ENCODE measurements at regions not wholly inside any gene's neighbourhood (a gene's known extent, or its start where the extent isn't known, plus 50 kb on each side); places are given as distances from the start of the nearest gene placed in this dataset.

- no peaks in the 10 kb centered on the region for H3K9me3 ChIP-seq (ENCODE audit: control insufficient read depth, insufficient read depth, low read length)
- H3K4me1 ChIP-seq (ENCODE audit: control insufficient read depth, insufficient read depth, low read length), result no peaks in the 10 kb centered on the region
- H3K36me3 ChIP-seq (ENCODE audit: control insufficient read depth, insufficient read depth, low read length), result no peaks in the 10 kb centered on the region
- no peak overlapping the region for H3K9ac ChIP-seq (ENCODE audit: low read depth, low read length)
- no peaks in the 10 kb centered on the region for H3K27me3 ChIP-seq (ENCODE audit: control insufficient read depth, insufficient read depth, low read length)
- H3K4me3 ChIP-seq (ENCODE audit: low read depth, low read length), result no peak overlapping the region
These were observed 410.4 kb upstream of the ID2 start for GRCh38 chr2:8271461-8271860.

DNA sequence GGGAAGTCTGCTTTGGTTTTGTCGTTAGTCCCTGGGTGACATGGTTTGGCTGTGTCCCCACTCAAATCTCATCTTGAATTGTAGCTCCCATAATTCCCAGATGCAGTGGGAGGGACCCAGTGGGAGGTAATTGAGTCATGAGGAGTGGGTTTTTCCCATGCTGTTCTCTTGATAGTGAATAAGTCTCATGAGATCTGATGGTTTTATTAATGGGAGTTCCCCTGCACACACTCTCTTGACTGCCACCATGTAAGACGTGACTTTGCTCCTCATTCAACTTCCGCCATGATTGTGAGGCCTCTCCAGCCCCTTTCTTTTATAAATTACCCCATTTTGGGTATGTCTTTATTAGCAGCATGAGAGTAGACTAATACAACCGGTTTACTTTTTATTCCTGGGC lies 405.8 kb upstream of the ID2 start:
- Histone ChIP-seq H3K9ac (ENCODE audit: low read depth, low read length) (no peak overlapping the region), H3K4me3 (ENCODE audit: low read depth, low read length) (no peak overlapping the region), H3K27me3 (ENCODE audit: control insufficient read depth, insufficient read depth, low read length) (no peaks in the 10 kb centered on the region), H3K9me3 (ENCODE audit: control insufficient read depth, insufficient read depth, low read length) (no peaks in the 10 kb centered on the region), H3K4me1 (ENCODE audit: control insufficient read depth, insufficient read depth, low read length) (no peaks in the 10 kb centered on the region), H3K36me3 (ENCODE audit: control insufficient read depth, insufficient read depth, low read length) (no peaks in the 10 kb centered on the region)

DNA sequence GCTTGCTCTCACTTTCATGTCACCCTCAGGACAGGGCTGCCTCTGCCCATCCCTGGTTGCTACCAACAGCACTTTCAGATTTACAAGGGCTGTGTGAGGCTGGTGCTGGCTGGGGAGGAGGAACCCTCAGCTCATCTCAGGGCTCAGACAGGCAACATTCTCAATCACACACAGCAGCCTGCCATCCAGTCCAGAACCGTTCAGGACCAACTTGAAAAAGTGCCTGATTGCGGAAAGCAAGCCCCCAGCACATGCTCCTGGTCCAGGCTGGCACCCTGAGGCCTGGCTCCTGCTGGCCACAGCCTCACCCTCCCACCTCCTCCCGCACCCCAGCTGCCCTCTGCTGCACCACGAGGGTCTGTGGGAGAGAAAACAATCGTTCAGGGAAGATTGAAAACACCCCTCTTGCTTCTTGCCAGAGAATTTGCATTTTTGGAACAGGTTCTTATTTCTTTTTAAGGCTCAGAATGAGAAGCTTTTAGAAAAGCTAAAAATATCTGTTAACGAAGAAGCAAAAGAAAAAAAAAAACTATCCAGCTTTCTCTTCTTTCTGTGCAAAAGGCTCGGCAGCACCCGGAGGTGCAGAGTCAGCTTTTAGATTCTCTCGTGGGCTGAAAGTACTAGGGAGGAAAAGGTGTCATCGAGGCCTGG lies 403.8 kb upstream of the ID2 start:
- Histone ChIP-seq H3K4me3 (ENCODE audit: low read depth, low read length) (no peak overlapping the region), H3K9ac (ENCODE audit: low read depth, low read length) (no peak overlapping the region), H3K27me3 (ENCODE audit: control insufficient read depth, insufficient read depth, low read length) (no peaks in the 10 kb centered on the region), H3K4me1 (ENCODE audit: control insufficient read depth, insufficient read depth, low read length) (no peaks in the 10 kb centered on the region), H3K36me3 (ENCODE audit: control insufficient read depth, insufficient read depth, low read length) (no peaks in the 10 kb centered on the region), H3K9me3 (ENCODE audit: control insufficient read depth, insufficient read depth, low read length) (no peaks in the 10 kb centered on the region)

DNA sequence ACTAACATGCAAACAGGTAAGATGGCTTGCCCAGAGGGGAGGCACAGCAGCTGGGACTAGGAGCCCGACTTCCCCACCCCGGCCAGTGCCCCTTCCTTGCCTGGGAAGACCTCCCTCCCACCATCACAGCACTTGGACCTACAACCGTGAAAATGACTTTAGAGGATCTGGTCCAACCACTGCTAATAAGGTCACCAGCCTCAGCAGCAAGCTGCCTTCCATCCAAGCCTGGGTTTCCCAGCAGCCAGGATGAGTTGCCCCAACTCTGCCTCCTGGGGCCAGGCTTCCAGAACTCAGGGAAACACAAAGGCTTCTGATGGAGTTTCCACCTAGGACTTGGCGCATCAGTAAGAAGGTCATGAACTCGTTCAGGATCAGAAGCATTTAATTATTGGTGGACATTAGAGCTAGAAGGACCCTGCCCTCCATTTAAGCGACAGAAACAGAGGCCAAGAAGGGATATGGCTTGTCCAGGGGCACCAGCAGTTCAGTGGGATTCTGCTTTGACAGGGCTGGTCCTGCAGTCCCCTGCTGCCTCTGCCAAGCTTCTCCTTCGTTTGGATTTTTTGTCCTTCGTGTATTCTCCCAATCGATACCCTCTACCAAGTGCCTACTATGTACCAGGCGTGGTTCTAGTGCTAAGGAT lies 403.0 kb upstream of the ID2 start:
- no peaks in the 10 kb centered on the region for H3K36me3 ChIP-seq (ENCODE audit: control insufficient read depth, insufficient read depth, low read length)
- no peaks in the 10 kb centered on the region for H3K9me3 ChIP-seq (ENCODE audit: control insufficient read depth, insufficient read depth, low read length)
- no peak overlapping the region for H3K4me3 ChIP-seq (ENCODE audit: low read depth, low read length)
- H3K9ac ChIP-seq (ENCODE audit: low read depth, low read length), result no peak overlapping the region
- H3K4me1 ChIP-seq (ENCODE audit: control insufficient read depth, insufficient read depth, low read length), result no peaks in the 10 kb centered on the region
- H3K27me3 ChIP-seq (ENCODE audit: control insufficient read depth, insufficient read depth, low read length), result no peaks in the 10 kb centered on the region

DNA sequence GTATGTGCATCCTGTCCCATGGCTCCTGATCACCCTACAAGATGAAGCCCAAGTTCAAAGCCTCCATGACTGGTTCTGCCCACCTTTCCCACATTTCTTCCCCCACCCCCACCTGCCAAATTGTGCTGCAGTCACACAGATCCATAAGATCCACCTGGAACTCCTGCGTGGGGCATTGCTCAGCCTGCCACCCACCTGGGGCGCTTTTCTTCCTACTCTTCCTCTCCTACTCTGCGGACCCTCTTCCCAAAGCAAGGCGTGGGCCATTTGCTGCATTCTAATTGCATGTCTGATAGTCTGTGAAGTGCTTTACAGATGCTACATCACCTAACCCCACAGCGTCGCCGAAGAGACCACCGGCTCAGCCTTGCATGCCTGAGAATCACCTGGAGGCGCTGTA lies 402.4 kb upstream of the ID2 start:
- H3K36me3 ChIP-seq (ENCODE audit: control insufficient read depth, insufficient read depth, low read length), result no peaks in the 10 kb centered on the region
- no peak overlapping the region for H3K9ac ChIP-seq (ENCODE audit: low read depth, low read length)
- H3K4me1 ChIP-seq (ENCODE audit: control insufficient read depth, insufficient read depth, low read length), result no peaks in the 10 kb centered on the region
- H3K4me3 ChIP-seq (ENCODE audit: low read depth, low read length), result no peak overlapping the region
- no peaks in the 10 kb centered on the region for H3K9me3 ChIP-seq (ENCODE audit: control insufficient read depth, insufficient read depth, low read length)
- no peaks in the 10 kb centered on the region for H3K27me3 ChIP-seq (ENCODE audit: control insufficient read depth, insufficient read depth, low read length)

- no peak overlapping the region for H3K4me3 ChIP-seq (ENCODE audit: low read depth, low read length)
- H3K9ac ChIP-seq (ENCODE audit: low read depth, low read length), result no peak overlapping the region
- no peaks in the 10 kb centered on the region for H3K36me3 ChIP-seq (ENCODE audit: control insufficient read depth, insufficient read depth, low read length)
- H3K9me3 ChIP-seq (ENCODE audit: control insufficient read depth, insufficient read depth, low read length), result no peaks in the 10 kb centered on the region
- no peaks in the 10 kb centered on the region for H3K4me1 ChIP-seq (ENCODE audit: control insufficient read depth, insufficient read depth, low read length)
- no peaks in the 10 kb centered on the region for H3K27me3 ChIP-seq (ENCODE audit: control insufficient read depth, insufficient read depth, low read length)
These were observed 400.6 kb upstream of the ID2 start for GRCh38 chr2:8281234-8281633.

DNA sequence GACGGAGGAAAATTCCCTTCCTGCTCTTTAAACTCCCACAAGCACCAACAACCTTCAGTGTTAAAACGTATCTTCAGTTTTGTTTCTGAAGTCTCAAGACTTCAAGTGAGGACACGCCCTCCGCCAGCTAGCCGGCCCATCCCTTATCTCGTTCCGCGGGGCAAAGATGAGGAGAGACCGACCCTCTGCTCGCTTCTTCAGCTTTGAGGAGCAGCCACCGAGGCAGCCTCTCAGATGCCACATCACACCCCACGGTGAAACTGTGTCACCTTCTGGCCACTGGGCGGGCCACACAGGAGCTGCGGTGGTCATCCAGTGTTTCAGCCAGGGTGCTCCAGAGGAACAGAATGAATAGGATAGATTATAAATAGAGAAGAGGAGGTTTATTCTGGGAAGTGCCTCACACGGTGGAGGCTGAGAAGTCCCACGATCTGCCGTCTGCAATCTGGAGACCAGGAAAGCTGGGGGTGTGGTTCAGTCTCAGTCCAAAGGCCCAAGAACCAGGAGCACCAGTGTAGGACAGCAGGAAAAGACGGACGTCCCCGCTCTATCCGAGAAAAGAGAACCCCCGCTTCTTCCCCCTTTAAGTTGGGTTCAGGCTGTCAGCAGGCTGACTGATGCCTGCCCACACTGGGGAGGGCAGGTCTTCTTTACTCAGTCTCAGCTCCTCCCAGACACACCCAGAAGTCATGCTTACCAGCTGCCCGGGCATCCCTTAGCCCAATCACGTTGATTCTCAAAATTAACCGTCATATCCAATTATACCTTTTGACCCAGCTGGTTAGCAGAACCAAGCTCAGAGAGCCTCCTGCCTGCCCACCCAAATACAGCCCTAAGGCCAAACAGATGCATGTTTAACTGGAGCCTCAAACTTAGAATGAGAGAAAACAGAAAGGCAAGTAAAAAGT lies 399.7 kb upstream of the ID2 start:
- Histone ChIP-seq H3K4me1 (ENCODE audit: control insufficient read depth, insufficient read depth, low read length) (no peaks in the 10 kb centered on the region), H3K9ac (ENCODE audit: low read depth, low read length) (no peak overlapping the region), H3K4me3 (ENCODE audit: low read depth, low read length) (no peak overlapping the region), H3K36me3 (ENCODE audit: control insufficient read depth, insufficient read depth, low read length) (no peaks in the 10 kb centered on the region), H3K9me3 (ENCODE audit: control insufficient read depth, insufficient read depth, low read length) (no peaks in the 10 kb centered on the region), H3K27me3 (ENCODE audit: control insufficient read depth, insufficient read depth, low read length) (no peaks in the 10 kb centered on the region)

GRCh38 chr2:8282858-8283252 lies 399.0 kb upstream of the ID2 start:
- no peaks in the 10 kb centered on the region for H3K27me3 ChIP-seq (ENCODE audit: control insufficient read depth, insufficient read depth, low read length)

DNA sequence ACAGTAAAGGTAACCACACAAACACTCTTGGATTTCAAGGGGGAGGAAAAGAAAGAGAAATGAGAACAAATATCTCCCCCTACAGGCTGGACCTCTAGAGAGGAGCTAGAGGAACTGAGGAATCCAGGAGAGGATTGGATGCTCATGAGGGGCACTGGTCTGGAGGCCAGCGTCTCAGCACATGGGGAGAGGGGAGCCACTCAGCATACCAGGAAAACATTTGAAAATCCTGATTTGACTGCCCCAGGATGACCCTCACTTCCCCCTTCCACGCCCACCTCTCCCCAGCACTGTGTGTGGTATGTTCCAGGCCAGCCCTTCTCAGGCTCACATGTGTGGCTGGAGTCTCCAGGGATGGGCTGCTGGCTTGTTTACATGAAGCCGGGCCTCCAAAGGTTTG lies 396.8 kb upstream of the ID2 start:
- no peak overlapping the region for H3K9ac ChIP-seq (ENCODE audit: low read depth, low read length)
- no peaks in the 10 kb centered on the region for H3K9me3 ChIP-seq (ENCODE audit: control insufficient read depth, insufficient read depth, low read length)
- no peaks in the 10 kb centered on the region for H3K4me1 ChIP-seq (ENCODE audit: control insufficient read depth, insufficient read depth, low read length)
- H3K27me3 ChIP-seq (ENCODE audit: control insufficient read depth, insufficient read depth, low read length), result no peaks in the 10 kb centered on the region
- H3K36me3 ChIP-seq (ENCODE audit: control insufficient read depth, insufficient read depth, low read length), result no peaks in the 10 kb centered on the region
- no peak overlapping the region for H3K4me3 ChIP-seq (ENCODE audit: low read depth, low read length)

More at GRCh38 chr2:8282858-8283252, 399.0 kb upstream of the ID2 start:
- no peaks in the 10 kb centered on the region for H3K4me1 ChIP-seq (ENCODE audit: control insufficient read depth, insufficient read depth, low read length)
- no peak overlapping the region for H3K4me3 ChIP-seq (ENCODE audit: low read depth, low read length)
- no peak overlapping the region for H3K9ac ChIP-seq (ENCODE audit: low read depth, low read length)
- no peaks in the 10 kb centered on the region for H3K36me3 ChIP-seq (ENCODE audit: control insufficient read depth, insufficient read depth, low read length)
- no peaks in the 10 kb centered on the region for H3K9me3 ChIP-seq (ENCODE audit: control insufficient read depth, insufficient read depth, low read length)

GRCh38 chr2:8285898-8286297 lies 396.0 kb upstream of the ID2 start:
- H3K4me1 ChIP-seq (ENCODE audit: control insufficient read depth, insufficient read depth, low read length), result no peaks in the 10 kb centered on the region

DNA sequence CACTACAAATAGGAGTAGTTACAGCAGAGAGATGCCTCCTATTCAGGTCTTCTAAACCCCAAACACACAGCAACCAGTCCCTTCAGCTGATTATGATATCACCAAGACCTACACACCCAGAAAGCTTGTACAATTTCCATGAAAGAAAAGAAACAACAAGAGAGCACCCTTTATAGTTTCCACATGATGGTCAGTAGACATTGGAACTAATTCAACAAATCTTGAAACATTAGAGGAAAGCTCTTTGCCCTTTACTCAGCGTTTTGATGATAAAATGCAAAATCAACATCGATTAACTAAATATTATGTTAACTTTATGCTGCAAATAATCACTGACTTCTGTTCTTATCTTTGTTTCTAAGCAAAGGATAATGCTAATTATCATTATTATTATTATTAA lies 393.6 kb upstream of the ID2 start:
- Histone ChIP-seq H3K9me3 (ENCODE audit: control insufficient read depth, insufficient read depth, low read length) (no peaks in the 10 kb centered on the region), H3K4me1 (ENCODE audit: control insufficient read depth, insufficient read depth, low read length) (no peaks in the 10 kb centered on the region), H3K27me3 (ENCODE audit: control insufficient read depth, insufficient read depth, low read length) (no peaks in the 10 kb centered on the region), H3K9ac (ENCODE audit: low read depth, low read length) (no peak overlapping the region), H3K4me3 (ENCODE audit: low read depth, low read length) (no peak overlapping the region), H3K36me3 (ENCODE audit: control insufficient read depth, insufficient read depth, low read length) (no peaks in the 10 kb centered on the region)

More at GRCh38 chr2:8285898-8286297, 396.0 kb upstream of the ID2 start:
- Histone ChIP-seq H3K27me3 (ENCODE audit: control insufficient read depth, insufficient read depth, low read length) (no peaks in the 10 kb centered on the region), H3K9ac (ENCODE audit: low read depth, low read length) (no peak overlapping the region), H3K36me3 (ENCODE audit: control insufficient read depth, insufficient read depth, low read length) (no peaks in the 10 kb centered on the region), H3K4me3 (ENCODE audit: low read depth, low read length) (no peak overlapping the region), H3K9me3 (ENCODE audit: control insufficient read depth, insufficient read depth, low read length) (no peaks in the 10 kb centered on the region)

GRCh38 chr2:8289111-8289510 lies 392.7 kb upstream of the ID2 start:
- no peak overlapping the region for H3K9ac ChIP-seq (ENCODE audit: low read depth, low read length)
- H3K4me3 ChIP-seq (ENCODE audit: low read depth, low read length), result no peak overlapping the region
- no peaks in the 10 kb centered on the region for H3K36me3 ChIP-seq (ENCODE audit: control insufficient read depth, insufficient read depth, low read length)
- no peaks in the 10 kb centered on the region for H3K4me1 ChIP-seq (ENCODE audit: control insufficient read depth, insufficient read depth, low read length)
- H3K9me3 ChIP-seq (ENCODE audit: control insufficient read depth, insufficient read depth, low read length), result no peaks in the 10 kb centered on the region
- H3K27me3 ChIP-seq (ENCODE audit: control insufficient read depth, insufficient read depth, low read length), result no peaks in the 10 kb centered on the region
